CD4-positive, alpha-beta T cell treated with Interleukin-1 beta for 1 hour (primary cell): ENCODE measurements at regions not wholly inside any gene's neighbourhood (a gene's known extent, or its start where the extent isn't known, plus 50 kb on each side); places are given as distances from the start of the nearest gene placed in this dataset.
"Not testable (repeated sequence)": the region's sequence is repeated elsewhere in the genome, so short reads cannot be mapped to it uniquely, and the experiment has no call there.

Experiments used
- DNase-seq, 2 donors: peaks; one replicate each; pipeline ENCODE4 v3.0.0-alpha.2; 2020 to 2022

- no peak for DNase-seq
Measured at GRCh38 chr1:171397851-171398469, 84.0 kb downstream of the FMO4 start.

GRCh38 chr1:171403393-171403792 is 81.9 kb upstream of the PRRC2C start:
- no peak for DNase-seq

- DNase-seq: no peak
Measured at GRCh38 chr1:171405391-171405714, 80.0 kb upstream of the PRRC2C start.

GRCh38 chr1:171413557-171413956 is 71.8 kb upstream of the PRRC2C start:
- not testable (repeated sequence) for DNase-seq

GRCh38 chr1:171418546-171418945 is 66.8 kb upstream of the PRRC2C start:
- no peak for DNase-seq

DNA sequence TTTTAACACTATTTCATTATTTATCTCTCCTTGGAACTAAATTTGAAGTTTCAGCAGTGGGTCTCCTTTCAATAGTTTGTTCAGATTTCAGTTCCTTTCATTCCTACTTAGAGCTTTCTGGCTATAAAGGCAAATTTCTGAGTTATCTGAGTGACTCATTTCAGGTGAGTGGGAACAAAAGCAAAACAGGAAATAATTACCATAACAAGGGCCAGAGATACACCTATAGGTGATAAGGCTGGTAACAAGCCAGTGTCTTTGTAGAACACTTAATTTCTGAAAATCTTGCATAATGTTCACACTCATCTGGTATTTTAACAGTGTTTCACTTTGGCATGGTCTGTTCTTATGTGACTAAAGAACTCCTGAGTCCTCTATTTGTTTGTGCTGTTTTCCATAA is 64.5 kb upstream of the PRRC2C start:
- peak in 1 of 2 donors; percentile 10 for DNase-seq

- no peak for DNase-seq
Measured at GRCh38 chr1:171421413-171422020, 63.8 kb upstream of the PRRC2C start.

GRCh38 chr1:171422511-171422910 is 62.8 kb upstream of the PRRC2C start:
- no peak for DNase-seq

GRCh38 chr1:171424494-171424893 is 60.8 kb upstream of the PRRC2C start:
- DNase-seq: no peak

DNA sequence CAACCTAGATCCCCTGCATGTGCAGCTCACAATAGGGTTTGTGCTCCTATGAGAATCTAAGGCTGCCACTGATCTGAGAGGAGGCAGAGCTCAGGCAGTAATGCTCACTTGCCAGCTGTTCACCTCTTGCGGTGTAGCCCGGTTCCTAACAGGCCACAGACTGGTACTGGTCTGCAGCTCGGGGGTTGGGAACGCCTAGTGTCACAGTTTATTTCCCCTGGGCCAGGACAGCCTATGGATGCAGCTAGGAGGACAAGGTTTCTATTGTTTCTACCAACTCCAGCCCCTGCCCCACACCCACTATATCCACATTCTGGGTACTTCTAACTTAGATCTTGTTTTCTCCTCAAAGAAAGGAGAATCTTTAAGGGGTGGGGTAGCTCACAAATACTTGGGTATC is 58.7 kb upstream of the PRRC2C start:
- no peak for DNase-seq

DNA sequence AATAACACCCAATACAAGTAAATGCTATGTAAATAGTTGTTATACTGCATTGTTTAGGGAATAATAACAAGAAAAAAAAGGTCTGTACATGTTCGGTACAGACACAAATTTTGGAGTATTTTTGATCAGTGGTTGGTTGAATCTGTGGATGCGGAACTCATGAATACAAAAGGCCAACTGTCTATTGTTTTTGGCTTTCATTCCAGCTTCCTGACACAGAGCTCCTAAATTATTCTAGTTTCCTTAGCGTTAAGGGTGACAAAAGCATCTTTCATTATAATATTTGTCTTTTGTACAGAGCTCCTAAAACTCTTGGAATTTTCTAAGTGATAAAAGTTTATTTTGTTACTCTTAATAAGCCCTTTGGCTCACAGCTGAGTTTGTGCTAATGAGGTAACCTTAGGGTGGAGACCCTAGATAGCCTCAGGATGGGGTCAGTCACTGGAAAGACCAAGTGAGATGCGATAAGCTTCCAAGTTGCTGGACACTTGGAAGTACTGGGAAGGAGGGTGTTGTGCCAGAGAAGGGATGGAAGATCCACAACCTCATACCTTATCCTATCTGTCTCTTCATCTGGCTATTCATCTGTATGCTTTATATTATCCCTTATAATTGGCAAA is 57.4 kb upstream of the PRRC2C start:
- no peak for DNase-seq

GRCh38 chr1:171429137-171429536 is 56.2 kb upstream of the PRRC2C start:
- DNase-seq: no peak

DNA sequence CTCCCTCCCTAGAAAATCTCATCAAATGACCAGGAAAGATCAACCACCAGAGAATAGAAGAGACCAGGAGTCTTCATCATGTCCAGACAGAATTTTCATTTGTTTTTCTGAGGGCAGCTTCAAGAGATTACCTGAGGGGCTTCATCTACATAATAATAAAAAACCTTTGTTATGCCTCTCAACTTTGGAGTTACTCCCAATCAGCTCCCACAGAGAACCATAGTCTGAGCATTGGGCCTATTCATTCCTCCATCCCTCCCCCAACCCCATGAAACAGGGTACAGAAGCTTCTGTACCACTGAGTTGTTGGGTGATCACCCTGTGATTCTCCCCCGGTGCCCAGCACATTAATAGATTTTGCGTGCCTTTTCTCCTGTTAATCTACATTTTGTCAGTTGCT is 53.3 kb upstream of the PRRC2C start:
- DNase-seq: no peak

GRCh38 chr1:171432473-171432872 is 52.9 kb upstream of the PRRC2C start:
- no peak for DNase-seq

DNA sequence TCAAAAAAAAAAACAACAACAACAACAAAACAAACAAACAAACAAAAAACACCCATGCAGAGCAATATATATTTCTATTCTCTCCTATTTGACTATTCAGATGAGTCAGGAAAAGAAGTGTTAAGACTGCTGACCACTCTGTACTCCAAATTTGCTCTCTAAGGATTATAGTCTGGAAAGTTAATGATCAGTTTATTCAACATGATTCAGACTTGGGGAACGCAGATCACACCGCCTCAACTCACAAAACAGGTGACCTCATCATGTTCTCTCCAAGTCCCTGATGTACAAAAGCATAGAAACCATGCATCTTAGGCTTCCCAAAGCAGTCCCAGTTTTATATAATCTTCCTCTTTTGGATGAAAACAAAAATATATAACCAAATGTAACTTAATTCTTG is 51.9 kb upstream of the PRRC2C start:
- DNase-seq: no peak

GRCh38 chr1:171434717-171435346 is 50.5 kb upstream of the PRRC2C start:
- peak; percentile 11 to 35 for DNase-seq
